Liver (tissue), 8 donors: ENCODE measurements at regions not wholly inside any gene's neighbourhood (a gene's known extent, or its start where the extent isn't known, plus 50 kb on each side); places are given as distances from the start of the nearest gene placed in this dataset.

Source experiments
- DNase-seq: peaks from one replicate; pipeline ENCODE4 v3.0.0-alpha.2; 2017; ENCODE audit warnings: low spot score
- H3K27ac ChIP-seq, 2 donors: one replicate each; pipeline ENCODE4 v1.7.0; 2013; ENCODE audit warnings: inconsistent platforms in 2 of 2, low read length in 2 of 2, control low read depth in 1 of 2, low read depth in 1 of 2, mild to moderate bottlenecking in 1 of 2
- H3K27me3 ChIP-seq, 4 donors: one replicate each; pipeline versions ENCODE4 v1.6.1 to v1.7.0; 2013; ENCODE audit warnings: low read length in 3 of 4, inconsistent platforms in 1 of 4, mild to moderate bottlenecking in 1 of 4, moderate library complexity in 1 of 4; ENCODE audit not compliant: control insufficient read depth in 4 of 4, insufficient read depth in 4 of 4
- H3K36me3 ChIP-seq, 4 donors: one replicate each; pipeline versions ENCODE4 v1.6.1 to v1.7.0; 2013; ENCODE audit warnings: low read length in 3 of 4, mild to moderate bottlenecking in 3 of 4, low read depth in 1 of 4, moderate library complexity in 1 of 4; ENCODE audit not compliant: control insufficient read depth in 4 of 4, insufficient read depth in 3 of 4
- H3K4me1 ChIP-seq, 4 donors: one replicate each; pipeline versions ENCODE4 v1.6.1 to v1.7.0; 2013; ENCODE audit warnings: low read length in 3 of 4, mild to moderate bottlenecking in 3 of 4, moderate library complexity in 1 of 4; ENCODE audit not compliant: control insufficient read depth in 4 of 4, insufficient read depth in 4 of 4
- H3K4me3 ChIP-seq, 3 donors: one replicate each; pipeline versions ENCODE4 v1.6.1 to v1.7.0; 2013; ENCODE audit warnings: low read length in 3 of 3, control low read depth in 1 of 3, low read depth in 1 of 3, mild to moderate bottlenecking in 1 of 3
- H3K9ac ChIP-seq, 2 donors: one replicate each; pipeline ENCODE4 v1.7.0; 2013; ENCODE audit warnings: low read length in 2 of 2, mild to moderate bottlenecking in 2 of 2, moderate library complexity in 2 of 2, control low read depth in 1 of 2, low read depth in 1 of 2
- H3K9me3 ChIP-seq, 4 donors: one replicate each; pipeline versions ENCODE4 v1.6.1 to v1.7.0; 2013; ENCODE audit warnings: low read length in 3 of 4; ENCODE audit not compliant: control insufficient read depth in 4 of 4
- EGR1 ChIP-seq, 2 donors: IDR thresholded peaks; 2 replicates each; pipeline ENCODE4 v1.6.1; 2016 to 2018; ENCODE audit warnings: antibody characterized with exemption in 2 of 2, low read depth in 2 of 2
- FOXA1 ChIP-seq: IDR thresholded peaks from 2 replicates; pipeline ENCODE4 v1.6.1; 2016; ENCODE audit warnings: antibody characterized with exemption
- FOXA2 ChIP-seq: IDR thresholded peaks from 2 replicates; pipeline ENCODE4 v1.6.1; 2016; ENCODE audit warnings: antibody characterized with exemption
- GABPA ChIP-seq, 2 donors: IDR thresholded peaks in 1 of 2; conservative IDR thresholded peaks in 1 of 2; 2 replicates each; pipeline ENCODE4 v1.6.1; 2016; ENCODE audit warnings: antibody characterized with exemption in 2 of 2, mild to moderate bottlenecking in 1 of 2, moderate library complexity in 1 of 2
- HNF4A ChIP-seq, 2 donors: conservative IDR thresholded peaks; 2 replicates each; pipeline ENCODE4 v1.6.1; 2016; ENCODE audit warnings: antibody characterized with exemption in 2 of 2, mild to moderate bottlenecking in 2 of 2
- HNF4G ChIP-seq: IDR thresholded peaks from 2 replicates; pipeline ENCODE4 v1.6.1; 2016; ENCODE audit warnings: antibody characterized with exemption
- JUND ChIP-seq, 2 donors: IDR thresholded peaks; 2 replicates each; pipeline ENCODE4 v1.6.1; 2016; ENCODE audit warnings: antibody characterized with exemption in 2 of 2
- MAX ChIP-seq: IDR thresholded peaks from 2 replicates; pipeline ENCODE4 v1.6.1; 2016; ENCODE audit warnings: antibody characterized with exemption
- NR2F2 ChIP-seq: IDR thresholded peaks from 2 replicates; pipeline ENCODE4 v1.6.1; 2016; ENCODE audit warnings: antibody characterized with exemption
- RXRA ChIP-seq, 2 donors: IDR thresholded peaks; 2 replicates each; pipeline ENCODE4 v1.6.1; 2017 to 2018; ENCODE audit warnings: antibody characterized with exemption in 2 of 2, mild to moderate bottlenecking in 1 of 2
- SP1 ChIP-seq: IDR thresholded peaks from 2 replicates; pipeline ENCODE4 v1.6.1; 2018; ENCODE audit warnings: antibody characterized with exemption, mild to moderate bottlenecking
- TAF1 ChIP-seq: conservative IDR thresholded peaks from 2 replicates; pipeline ENCODE4 v1.6.1; 2016; ENCODE audit warnings: antibody characterized with exemption, mild to moderate bottlenecking
- YY1 ChIP-seq: IDR thresholded peaks from 2 replicates; pipeline ENCODE4 v1.6.1; 2016; ENCODE audit warnings: antibody characterized with exemption, mild to moderate bottlenecking
- ZBTB33 ChIP-seq: IDR thresholded peaks from 2 replicates; pipeline ENCODE4 v1.6.1; 2016; ENCODE audit warnings: antibody characterized with exemption
- WGBS: extraction: QIAGEN DNeasy Blood & Tissue Kit; methylation state at CpG from one replicate; pipeline ENCODE4 v1.1.7; 2013; 5-methylcytosine and 5-hydroxymethylcytosine counted together
- TF ChIP-seq, protein P1 (sequence below): IDR thresholded peaks from 2 replicates; pipeline ENCODE4 v1.6.1; 2016; ENCODE audit warnings: antibody characterized with exemption
- TF ChIP-seq, protein P2 (sequence below): IDR thresholded peaks from 2 replicates; pipeline ENCODE4 v1.6.1; 2016; ENCODE audit warnings: antibody characterized with exemption, mild to moderate bottlenecking
- TF ChIP-seq, protein P3 (sequence below): fragments of 150-350 bp; IDR thresholded peaks from 2 replicates; pipeline ENCODE4 v1.5.1; 2017; ENCODE audit warnings: improper control_type of control experiment, low read depth, low read length; ENCODE audit not compliant: missing input control
- donor health status: healthy.
- donor health status: healthy.
- donor health status: healthy.
- donor health status: healthy.
- donor health status: healthy.

- no peaks in the 10 kb centered on the region for H3K4me1 ChIP-seq
- no peaks in the 10 kb centered on the region for H3K9me3 ChIP-seq
- H3K4me3 ChIP-seq, result no peak overlapping the region
- 63% methylated on average over 2 of the region's 2 CpGs for WGBS
- DNase-seq, result no peak
- no peaks in the 10 kb centered on the region for H3K27me3 ChIP-seq
- H3K9ac ChIP-seq, result no peak overlapping the region
- H3K27ac ChIP-seq, result no peak overlapping the region
- no peaks in the 10 kb centered on the region for H3K36me3 ChIP-seq
- TF ChIP-seq MAX (no peak), FOXA1 (no peak), JUND (IDR thresholded peaks at IDR 0.05) (no peak), NR2F2 (no peak), GABPA (IDR thresholded peaks at IDR 0.05 in 1 of 2, conservative IDR thresholded peaks at IDR 0.05 in 1 of 2) (no peak), TAF1 (no peak)
- TF ChIP-seq, protein P1, sequence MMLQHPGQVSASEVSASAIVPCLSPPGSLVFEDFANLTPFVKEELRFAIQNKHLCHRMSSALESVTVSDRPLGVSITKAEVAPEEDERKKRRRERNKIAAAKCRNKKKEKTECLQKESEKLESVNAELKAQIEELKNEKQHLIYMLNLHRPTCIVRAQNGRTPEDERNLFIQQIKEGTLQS, result no peak
These were observed 662.1 kb downstream of the TLE4 start for GRCh38 chr9:80233906-80234305.

DNA sequence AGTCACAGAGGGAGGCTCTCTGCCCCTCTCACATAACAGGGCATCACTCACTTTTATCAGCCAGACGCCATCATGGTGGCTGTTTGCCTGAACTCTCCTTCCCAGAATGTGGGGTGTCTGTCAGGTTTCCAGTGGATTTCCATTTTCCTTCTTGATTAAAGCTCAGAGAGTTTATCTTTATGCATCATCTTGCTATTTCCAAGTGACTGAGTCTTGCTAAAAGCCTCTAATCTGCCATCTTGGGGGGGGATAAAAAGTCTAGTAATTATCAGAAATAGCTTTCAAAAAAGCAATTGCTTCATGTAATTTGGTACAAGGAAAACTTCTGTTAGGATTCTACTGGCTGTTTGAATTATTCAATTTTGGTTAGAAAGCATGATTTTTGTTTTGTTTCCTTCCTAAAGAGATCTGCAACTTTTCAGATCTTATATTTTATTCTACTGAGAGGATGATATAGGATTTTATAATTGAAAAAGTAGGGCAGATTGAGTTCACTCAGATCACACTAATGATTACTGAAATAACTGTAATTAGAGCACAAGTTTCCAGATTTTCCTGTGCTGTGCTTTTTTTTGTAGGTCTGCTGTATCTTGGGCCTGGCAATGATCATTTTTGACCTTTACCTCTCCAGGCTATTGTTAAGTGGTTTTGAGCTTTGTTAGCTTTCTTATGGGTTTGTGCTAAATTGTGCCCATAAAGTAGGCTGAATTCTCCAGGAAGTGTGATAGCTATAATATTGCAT lies 661.5 kb downstream of the TLE4 start:
- Histone ChIP-seq H3K27me3 (no peaks in the 10 kb centered on the region), H3K9me3 (no peaks in the 10 kb centered on the region), H3K9ac (no peak overlapping the region), H3K27ac (no peak overlapping the region), H3K4me3 (no peak overlapping the region), H3K4me1 (no peaks in the 10 kb centered on the region), H3K36me3 (no peaks in the 10 kb centered on the region)
- TF ChIP-seq, protein P1, result no peak
- TF ChIP-seq FOXA1 (no peak), HNF4G (no peak), GABPA (IDR thresholded peaks at IDR 0.05 in 1 of 2, conservative IDR thresholded peaks at IDR 0.05 in 1 of 2) (no peak), NR2F2 (no peak), JUND (IDR thresholded peaks at IDR 0.05) (no peak), TAF1 (no peak), RXRA (IDR thresholded peaks at IDR 0.05) (no peak), FOXA2 (no peak), ZBTB33 (no peak), YY1 (no peak), HNF4A (conservative IDR thresholded peaks at IDR 0.05) (no peak), EGR1 (IDR thresholded peaks at IDR 0.05; ENCODE audit: low read depth in 2 of 2) (no peak), SP1 (no peak)
- TF ChIP-seq, protein P2, sequence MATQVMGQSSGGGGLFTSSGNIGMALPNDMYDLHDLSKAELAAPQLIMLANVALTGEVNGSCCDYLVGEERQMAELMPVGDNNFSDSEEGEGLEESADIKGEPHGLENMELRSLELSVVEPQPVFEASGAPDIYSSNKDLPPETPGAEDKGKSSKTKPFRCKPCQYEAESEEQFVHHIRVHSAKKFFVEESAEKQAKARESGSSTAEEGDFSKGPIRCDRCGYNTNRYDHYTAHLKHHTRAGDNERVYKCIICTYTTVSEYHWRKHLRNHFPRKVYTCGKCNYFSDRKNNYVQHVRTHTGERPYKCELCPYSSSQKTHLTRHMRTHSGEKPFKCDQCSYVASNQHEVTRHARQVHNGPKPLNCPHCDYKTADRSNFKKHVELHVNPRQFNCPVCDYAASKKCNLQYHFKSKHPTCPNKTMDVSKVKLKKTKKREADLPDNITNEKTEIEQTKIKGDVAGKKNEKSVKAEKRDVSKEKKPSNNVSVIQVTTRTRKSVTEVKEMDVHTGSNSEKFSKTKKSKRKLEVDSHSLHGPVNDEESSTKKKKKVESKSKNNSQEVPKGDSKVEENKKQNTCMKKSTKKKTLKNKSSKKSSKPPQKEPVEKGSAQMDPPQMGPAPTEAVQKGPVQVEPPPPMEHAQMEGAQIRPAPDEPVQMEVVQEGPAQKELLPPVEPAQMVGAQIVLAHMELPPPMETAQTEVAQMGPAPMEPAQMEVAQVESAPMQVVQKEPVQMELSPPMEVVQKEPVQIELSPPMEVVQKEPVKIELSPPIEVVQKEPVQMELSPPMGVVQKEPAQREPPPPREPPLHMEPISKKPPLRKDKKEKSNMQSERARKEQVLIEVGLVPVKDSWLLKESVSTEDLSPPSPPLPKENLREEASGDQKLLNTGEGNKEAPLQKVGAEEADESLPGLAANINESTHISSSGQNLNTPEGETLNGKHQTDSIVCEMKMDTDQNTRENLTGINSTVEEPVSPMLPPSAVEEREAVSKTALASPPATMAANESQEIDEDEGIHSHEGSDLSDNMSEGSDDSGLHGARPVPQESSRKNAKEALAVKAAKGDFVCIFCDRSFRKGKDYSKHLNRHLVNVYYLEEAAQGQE, result no peak
- TF ChIP-seq, protein P3, sequence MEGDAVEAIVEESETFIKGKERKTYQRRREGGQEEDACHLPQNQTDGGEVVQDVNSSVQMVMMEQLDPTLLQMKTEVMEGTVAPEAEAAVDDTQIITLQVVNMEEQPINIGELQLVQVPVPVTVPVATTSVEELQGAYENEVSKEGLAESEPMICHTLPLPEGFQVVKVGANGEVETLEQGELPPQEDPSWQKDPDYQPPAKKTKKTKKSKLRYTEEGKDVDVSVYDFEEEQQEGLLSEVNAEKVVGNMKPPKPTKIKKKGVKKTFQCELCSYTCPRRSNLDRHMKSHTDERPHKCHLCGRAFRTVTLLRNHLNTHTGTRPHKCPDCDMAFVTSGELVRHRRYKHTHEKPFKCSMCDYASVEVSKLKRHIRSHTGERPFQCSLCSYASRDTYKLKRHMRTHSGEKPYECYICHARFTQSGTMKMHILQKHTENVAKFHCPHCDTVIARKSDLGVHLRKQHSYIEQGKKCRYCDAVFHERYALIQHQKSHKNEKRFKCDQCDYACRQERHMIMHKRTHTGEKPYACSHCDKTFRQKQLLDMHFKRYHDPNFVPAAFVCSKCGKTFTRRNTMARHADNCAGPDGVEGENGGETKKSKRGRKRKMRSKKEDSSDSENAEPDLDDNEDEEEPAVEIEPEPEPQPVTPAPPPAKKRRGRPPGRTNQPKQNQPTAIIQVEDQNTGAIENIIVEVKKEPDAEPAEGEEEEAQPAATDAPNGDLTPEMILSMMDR, result no peak
- no peak for DNase-seq
- WGBS, result 79% methylated on average over 1 of the region's 1 CpG
